Parathyroid adenoma (tissue), 2 donors: ENCODE measurements at regions not wholly inside any gene's neighbourhood (a gene's known extent, or its start where the extent isn't known, plus 50 kb on each side); places are given as distances from the start of the nearest gene placed in this dataset.

ENCODE experiments used
- H2AFZ ChIP-seq: fragments of 300-600 bp; sonication (generic); one replicate; pipeline ENCODE4 v1.7.0; 2017; ENCODE audit warnings: antibody characterized with exemption, mild to moderate bottlenecking
- H3K27ac ChIP-seq: fragments of 300-600 bp; sonication (generic); one replicate; pipeline ENCODE4 v1.7.0; 2017
- H3K27me3 ChIP-seq: fragments of 300-600 bp; sonication (generic); one replicate; pipeline ENCODE4 v1.7.0; 2017; ENCODE audit warnings: low read length; ENCODE audit not compliant: control insufficient read depth, insufficient read depth
- H3K36me3 ChIP-seq: fragments of 300-600 bp; sonication (generic); one replicate; pipeline ENCODE4 v1.7.0; 2017; ENCODE audit warnings: low read length; ENCODE audit not compliant: control insufficient read depth, insufficient read depth
- H3K4me1 ChIP-seq: fragments of 300-600 bp; sonication (generic); one replicate; pipeline ENCODE4 v1.7.0; 2017; ENCODE audit warnings: control low read depth
- H3K4me2 ChIP-seq: fragments of 300-600 bp; sonication (generic); one replicate; pipeline ENCODE4 v1.7.0; 2017; ENCODE audit warnings: low read length
- H3K4me3 ChIP-seq: fragments of 300-600 bp; sonication (generic); one replicate; pipeline ENCODE4 v1.7.0; 2017; ENCODE audit warnings: low read depth, low read length
- H3K79me2 ChIP-seq: fragments of 300-600 bp; sonication (generic); one replicate; pipeline ENCODE4 v1.7.0; 2017; ENCODE audit warnings: control low read depth
- H3K9ac ChIP-seq: fragments of 300-600 bp; sonication (generic); one replicate; pipeline ENCODE4 v1.7.0; 2017; ENCODE audit warnings: mild to moderate bottlenecking
- H3K9me3 ChIP-seq: fragments of 300-600 bp; sonication (generic); one replicate; pipeline ENCODE4 v1.7.0; 2017; ENCODE audit warnings: low read length; ENCODE audit not compliant: control insufficient read depth
- CTCF ChIP-seq: fragments of 300-600 bp; sonication (generic); IDR thresholded peaks from one replicate; pipeline ENCODE4 v1.7.0; 2017; ENCODE audit warnings: antibody characterized with exemption, mild to moderate bottlenecking
- donor health status: primary hyperparathyroidism.

GRCh38 chr12:58302487-58303011 is 361.2 kb downstream of the ATP23 start:
- H3K9me3 ChIP-seq, result no peaks in the 10 kb centered on the region
- no peaks in the 10 kb centered on the region for H3K36me3 ChIP-seq
- H3K4me1 ChIP-seq, result no peaks in the 10 kb centered on the region
- H3K9ac ChIP-seq, result no peak overlapping the region
- no peak overlapping the region for H3K27ac ChIP-seq
- no peaks in the 10 kb centered on the region for H3K27me3 ChIP-seq
- no peak overlapping the region for H3K4me3 ChIP-seq
- no peak for TF ChIP-seq CTCF
- no peak overlapping the region for H2AFZ ChIP-seq
- H3K4me2 ChIP-seq, result no peak overlapping the region
- no peaks in the 10 kb centered on the region for H3K79me2 ChIP-seq

DNA sequence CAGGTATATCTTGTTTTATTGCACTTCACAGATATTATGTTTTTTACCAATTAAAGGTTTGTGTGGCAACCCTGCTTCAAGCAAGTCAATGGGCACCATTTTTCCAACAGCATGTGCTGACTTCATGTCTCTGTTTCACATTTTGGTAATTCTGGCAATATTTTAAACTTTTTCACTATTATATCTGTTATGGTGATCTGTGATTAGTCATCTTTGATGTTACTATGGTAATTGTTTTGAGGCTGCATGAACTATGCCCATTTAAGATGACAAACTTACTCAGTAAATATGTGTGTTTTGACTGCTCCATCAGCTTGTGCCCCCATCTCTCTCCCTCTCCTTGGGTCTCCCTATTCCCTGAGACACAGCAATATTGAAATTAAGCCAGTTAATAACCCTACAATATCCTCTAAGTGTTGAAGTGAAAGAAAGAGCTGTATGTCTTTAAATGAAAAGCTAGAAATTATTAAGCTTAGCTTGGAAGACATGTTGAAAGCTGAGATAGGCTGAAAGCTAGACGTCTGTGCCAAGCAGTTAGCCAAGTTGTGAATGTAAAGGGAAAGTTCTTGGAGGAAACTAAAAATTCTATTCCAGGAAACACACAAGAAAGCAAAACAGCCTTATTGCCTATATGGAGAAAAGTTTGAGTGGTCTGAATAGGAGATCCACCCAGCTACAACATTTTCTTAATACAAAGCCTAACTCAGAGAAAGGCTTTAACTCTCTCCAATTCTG is 365.1 kb downstream of the ATP23 start:
- no peak overlapping the region for H2AFZ ChIP-seq
- no peaks in the 10 kb centered on the region for H3K36me3 ChIP-seq
- H3K79me2 ChIP-seq, result no peaks in the 10 kb centered on the region
- H3K9ac ChIP-seq, result no peak overlapping the region
- no peaks in the 10 kb centered on the region for H3K27me3 ChIP-seq
- TF ChIP-seq CTCF, result no peak
- no peaks in the 10 kb centered on the region for H3K9me3 ChIP-seq
- no peak overlapping the region for H3K4me2 ChIP-seq
- no peak overlapping the region for H3K27ac ChIP-seq
- H3K4me1 ChIP-seq, result no peaks in the 10 kb centered on the region
- no peak overlapping the region for H3K4me3 ChIP-seq

GRCh38 chr12:58309806-58310205 is 368.4 kb downstream of the ATP23 start:
- Histone ChIP-seq H3K27me3 (no peaks in the 10 kb centered on the region), H3K27ac (no peak overlapping the region), H3K4me3 (no peak overlapping the region), H3K79me2 (no peaks in the 10 kb centered on the region), H3K4me2 (no peak overlapping the region), H3K4me1 (no peaks in the 10 kb centered on the region), H2AFZ (no peak overlapping the region), H3K9ac (no peak overlapping the region), H3K9me3 (no peaks in the 10 kb centered on the region), H3K36me3 (no peaks in the 10 kb centered on the region)
- no peak for TF ChIP-seq CTCF

DNA sequence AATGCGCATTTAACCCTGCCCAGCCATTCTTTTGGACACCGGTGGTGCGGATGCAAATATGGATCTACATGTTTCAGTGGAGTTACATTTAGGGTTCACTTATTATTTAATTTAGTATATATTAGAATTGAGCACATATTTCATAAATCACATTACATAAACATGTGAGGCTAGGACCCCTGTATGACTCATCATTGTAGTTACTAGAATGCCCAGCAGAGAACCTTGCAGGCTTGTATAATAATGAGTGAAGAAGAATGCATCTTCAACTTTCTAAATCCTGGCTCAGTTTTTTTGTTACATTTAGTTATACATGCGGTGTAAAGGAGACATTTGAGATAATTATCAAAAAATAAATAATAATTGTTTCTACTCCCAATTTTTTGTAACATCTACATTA is 369.0 kb downstream of the ATP23 start:
- H3K4me3 ChIP-seq, result no peak overlapping the region
- no peak for TF ChIP-seq CTCF
- no peaks in the 10 kb centered on the region for H3K27me3 ChIP-seq
- H3K36me3 ChIP-seq, result no peaks in the 10 kb centered on the region
- no peaks in the 10 kb centered on the region for H3K79me2 ChIP-seq
- no peaks in the 10 kb centered on the region for H3K9me3 ChIP-seq
- no peak overlapping the region for H2AFZ ChIP-seq
- no peaks in the 10 kb centered on the region for H3K4me1 ChIP-seq
- no peak overlapping the region for H3K27ac ChIP-seq
- no peak overlapping the region for H3K4me2 ChIP-seq
- H3K9ac ChIP-seq, result no peak overlapping the region
